ENCODE measurements at regions not wholly inside any gene's neighbourhood (a gene's known extent, or its start where the extent isn't known, plus 50 kb on each side); places are given as distances from the start of the nearest gene placed in this dataset.

GRCh38 chr19:30313353-30313750 lies 58.8 kb upstream of the ZNF536 start:
- no peak for TF ChIP-seq POLR2A (IDR thresholded peaks at IDR 0.05)
- no peak for TF ChIP-seq CTCF (IDR thresholded peaks at IDR 0.05)

Measured in esophagus squamous epithelium (tissue), 4 donors.